Astrocyte (in vitro differentiated cells and primary cell): ENCODE measurements at regions not wholly inside any gene's neighbourhood (a gene's known extent, or its start where the extent isn't known, plus 50 kb on each side); places are given as distances from the start of the nearest gene placed in this dataset.

Experiments
- DNase-seq: peaks from one replicate; pipeline ENCODE4 v3.0.0-alpha.2; 2010; ENCODE audit warnings: low read depth
- FAIRE-seq: peaks from 2 replicates; lab custom pipeline; 2011; peaks lifted over from hg19 to GRCh38; lab: Jason Lieb, UNC
- H2AFZ ChIP-seq: 2 replicates; pipeline ENCODE4 v1.6.0; 2012; ENCODE audit warnings: low read depth, low read length, inconsistent platforms
- H3K27ac ChIP-seq: 2 replicates; pipeline ENCODE4 v1.5.1; 2011; ENCODE audit warnings: low read depth, low read length, inconsistent platforms
- H3K27me3 ChIP-seq: 2 replicates; pipeline ENCODE4 v1.6.0; 2011; ENCODE audit warnings: low read length, inconsistent platforms; ENCODE audit not compliant: insufficient read depth
- H3K36me3 ChIP-seq: 2 replicates; pipeline ENCODE4 v1.5.1; 2011; ENCODE audit warnings: low read length, inconsistent platforms; ENCODE audit not compliant: insufficient read depth
- H3K4me1 ChIP-seq: 2 replicates; pipeline ENCODE4 v1.5.1; 2011; ENCODE audit warnings: low read length, inconsistent platforms; ENCODE audit not compliant: insufficient read depth
- H3K4me2 ChIP-seq: 2 replicates; pipeline ENCODE4 v1.6.0; 2012; ENCODE audit warnings: low read length, inconsistent platforms
- H3K4me3 ChIP-seq: 2 replicates; pipeline ENCODE4 v1.5.1; 2011; ENCODE audit warnings: low read depth, mild to moderate bottlenecking, low read length, inconsistent platforms; ENCODE audit not compliant: insufficient read depth
- H3K79me2 ChIP-seq: 2 replicates; pipeline ENCODE4 v1.6.0; 2012; ENCODE audit warnings: mild to moderate bottlenecking, low read length, inconsistent platforms; ENCODE audit not compliant: insufficient read depth
- H3K9ac ChIP-seq: 2 replicates; pipeline ENCODE4 v1.6.0; 2012; ENCODE audit warnings: mild to moderate bottlenecking, low read length, inconsistent platforms
- H3K9me3 ChIP-seq: 2 replicates; pipeline ENCODE4 v1.5.1; 2012; ENCODE audit warnings: low read depth, mild to moderate bottlenecking, low read length, inconsistent platforms; ENCODE audit not compliant: insufficient read depth
- H4K20me1 ChIP-seq: 2 replicates; pipeline ENCODE4 v1.6.0; 2012; ENCODE audit warnings: low read length, inconsistent platforms; ENCODE audit not compliant: insufficient read depth
- H3K27ac Mint-ChIP-seq: one replicate; pipeline ENCODE4 v1.8.0; 2021; ENCODE audit warnings: mild to moderate bottlenecking, mixed read lengths; ENCODE audit not compliant: unreplicated experiment
- H3K27me3 Mint-ChIP-seq: one replicate; pipeline ENCODE4 v1.8.0; 2021; ENCODE audit warnings: low read depth, mixed read lengths; ENCODE audit not compliant: unreplicated experiment
- H3K36me3 Mint-ChIP-seq: one replicate; pipeline ENCODE4 v1.8.0; 2021; ENCODE audit warnings: low read depth, mixed read lengths; ENCODE audit not compliant: unreplicated experiment
- H3K4me1 Mint-ChIP-seq: one replicate; pipeline ENCODE4 v1.8.0; 2021; ENCODE audit warnings: low read depth, mixed read lengths; ENCODE audit not compliant: unreplicated experiment
- H3K4me3 Mint-ChIP-seq: one replicate; pipeline ENCODE4 v1.8.0; 2021; ENCODE audit warnings: mild to moderate bottlenecking, moderate library complexity, mixed read lengths; ENCODE audit not compliant: unreplicated experiment
- H3K9me3 Mint-ChIP-seq: one replicate; pipeline ENCODE4 v1.8.0; 2021; ENCODE audit warnings: mild to moderate bottlenecking, mixed read lengths; ENCODE audit not compliant: unreplicated experiment
- CTCF ChIP-seq: IDR thresholded peaks from 2 replicates; pipeline ENCODE4 v1.5.1; 2011; ENCODE audit warnings: low read depth, mild to moderate bottlenecking, inconsistent platforms, low read length, moderate library complexity; ENCODE audit not compliant: insufficient read depth
- EZH2 ChIP-seq: IDR thresholded peaks from 2 replicates; pipeline ENCODE4 v1.6.1; 2012; ENCODE audit warnings: mild to moderate bottlenecking, low read length, inconsistent platforms; ENCODE audit not compliant: insufficient read depth

GRCh38 chr9:8234316-8234715 lies 434.7 kb upstream of the DMAC1 start:
- Histone ChIP-seq H3K36me3 (no peaks in the 10 kb centered on the region), H3K4me3 (no peak overlapping the region), H4K20me1 (no peaks in the 10 kb centered on the region), H3K79me2 (no peaks in the 10 kb centered on the region), H3K4me1 (no peaks in the 10 kb centered on the region), H3K9me3 (no peaks in the 10 kb centered on the region), H3K27ac (no peak overlapping the region), H3K27me3 (no peaks in the 10 kb centered on the region), H3K4me2 (no peak overlapping the region), H2AFZ (no peak overlapping the region), H3K9ac (no peak overlapping the region)
- DNase-seq (no peak), FAIRE-seq (no peak)
- no peak for TF ChIP-seq EZH2
- TF ChIP-seq CTCF, result no peak
- Mint-ChIP-seq H3K36me3 (no peaks in the 10 kb centered on the region), H3K27me3 (peaks cover 2% of the 10 kb centered on the region), H3K27ac (no peak overlapping the region), H3K4me3 (no peak overlapping the region), H3K9me3 (no peaks in the 10 kb centered on the region), H3K4me1 (no peaks in the 10 kb centered on the region)

- FAIRE-seq (no peak), DNase-seq (no peak)
- Histone ChIP-seq H3K27ac (no peak overlapping the region), H3K9ac (no peak overlapping the region), H2AFZ (no peak overlapping the region), H3K4me3 (no peak overlapping the region), H3K27me3 (no peaks in the 10 kb centered on the region), H3K79me2 (no peaks in the 10 kb centered on the region), H3K9me3 (no peaks in the 10 kb centered on the region), H4K20me1 (no peaks in the 10 kb centered on the region), H3K4me2 (no peak overlapping the region), H3K4me1 (no peaks in the 10 kb centered on the region), H3K36me3 (no peaks in the 10 kb centered on the region)
- Mint-ChIP-seq H3K4me3 (no peak overlapping the region), H3K4me1 (no peaks in the 10 kb centered on the region), H3K27me3 (peaks cover 2% of the 10 kb centered on the region), H3K27ac (no peak overlapping the region), H3K36me3 (no peaks in the 10 kb centered on the region), H3K9me3 (no peaks in the 10 kb centered on the region)
- no peak for TF ChIP-seq CTCF
- no peak for TF ChIP-seq EZH2
Measured at GRCh38 chr9:8232726-8233125, 433.1 kb upstream of the DMAC1 start.

- Mint-ChIP-seq H3K4me3 (no peak overlapping the region), H3K27ac (no peak overlapping the region), H3K27me3 (peaks cover under 1% of the 10 kb centered on the region), H3K4me1 (no peaks in the 10 kb centered on the region), H3K36me3 (no peaks in the 10 kb centered on the region), H3K9me3 (no peaks in the 10 kb centered on the region)
- Histone ChIP-seq H3K79me2 (no peaks in the 10 kb centered on the region), H3K9ac (no peak overlapping the region), H4K20me1 (no peaks in the 10 kb centered on the region), H3K36me3 (no peaks in the 10 kb centered on the region), H3K4me1 (no peaks in the 10 kb centered on the region), H3K4me3 (no peak overlapping the region), H3K4me2 (no peak overlapping the region), H3K27ac (no peak overlapping the region), H3K9me3 (no peaks in the 10 kb centered on the region), H2AFZ (no peak overlapping the region), H3K27me3 (no peaks in the 10 kb centered on the region)
- no peak for TF ChIP-seq CTCF
- no peak for TF ChIP-seq EZH2
- FAIRE-seq (no peak), DNase-seq (no peak)
Measured at GRCh38 chr9:8229226-8229625, 429.6 kb upstream of the DMAC1 start.
